HepG2 (cell line): ENCODE measurements at regions not wholly inside any gene's neighbourhood (a gene's known extent, or its start where the extent isn't known, plus 50 kb on each side); places are given as distances from the start of the nearest gene placed in this dataset.

ENCODE experiments used
- ATAC-seq: fragments of 200-7000 bp; cut with Tn5 transposase; 3 replicates; pipeline ENCODE4 v1.9.1; 2020; ENCODE audit warnings: mild to moderate bottlenecking, moderate library complexity
- BruUV-seq: library from RNA; stranded (reverse); fragments of 400-500 nt; replicated peaks from 2 replicates; lab custom pipeline; 2021; lab: Mats Ljungman, UMichigan
- CTCF ChIA-PET: fragments of 300-600 bp; formaldehyde crosslinking; extraction: SDS; loops from one replicate; lab custom pipeline; 2021; ENCODE audit warnings: low total read pairs, inconsistent platforms, low intra/inter-chr PET ratio; lab: Yijun Ruan, JAX
- POLR2A ChIA-PET: fragments of 350-600 bp; sonication (Branson Sonifier 250); formaldehyde crosslinking; loops from one replicate; lab custom pipeline; 2020; ENCODE audit warnings: antibody characterized with exemption, inconsistent platforms; lab: Yijun Ruan, JAX
- DNase-seq: peaks from one replicate; pipeline ENCODE4 v3.0.0-alpha.2; 2015; ENCODE audit warnings: low spot score
- FAIRE-seq: peaks from 3 replicates; lab custom pipeline; 2011; peaks lifted over from hg19 to GRCh38; lab: Jason Lieb, UNC
- H2AFZ ChIP-seq: one replicate; pipeline ENCODE4 v1.6.1; 2011; ENCODE audit warnings: low read length, inconsistent platforms
- H3K27ac ChIP-seq: fragments of 300-600 bp; 3 replicates; pipeline ENCODE4 v1.8.0; 2011; ENCODE audit warnings: mixed run types, mild to moderate bottlenecking, mixed read lengths, low read length, inconsistent platforms; ENCODE audit not compliant: insufficient read depth; ENCODE audit errors: extremely low read length
- H3K27me3 ChIP-seq, 2 experiments: fragments of 200-600 bp in 1 of 2; 2 replicates in 1 of 2; 3 replicates in 1 of 2; pipeline versions ENCODE4 v1.6.0 to v1.8.0; 2011; ENCODE audit warnings: low read length in 2 of 2, mild to moderate bottlenecking in 2 of 2, moderate library complexity in 2 of 2, inconsistent platforms in 1 of 2; ENCODE audit not compliant: insufficient read depth in 2 of 2, control insufficient read depth in 1 of 2
- H3K36me3 ChIP-seq, 2 experiments: fragments of 200-600 bp in 1 of 2; replicated peaks in 1 of 2; 2 replicates in 1 of 2; 3 replicates in 1 of 2; pipeline versions ENCODE4 v1.5.1 to v1.8.0; 2011; ENCODE audit warnings: low read length in 2 of 2, inconsistent platforms in 1 of 2; ENCODE audit not compliant: insufficient read depth in 2 of 2, control insufficient read depth in 1 of 2
- H3K4me1 ChIP-seq: 2 replicates; pipeline ENCODE4 v1.5.1; 2012; ENCODE audit warnings: low read length, inconsistent platforms; ENCODE audit not compliant: insufficient read depth
- H3K4me2 ChIP-seq: 2 replicates; pipeline ENCODE4 v1.6.0; 2011; ENCODE audit warnings: low read depth, low read length, inconsistent platforms
- H3K4me3 ChIP-seq, 3 experiments: fragments of 200-600 bp in 1 of 3; sonication (generic), shearing (Covaris generic) in 1 of 3; replicated peaks in 1 of 3; 2 replicates each; pipeline ENCODE4 v1.5.1; 2011 to 2016; ENCODE audit warnings: low read length in 3 of 3, inconsistent platforms in 2 of 3, low read depth in 2 of 3, mild to moderate bottlenecking in 2 of 3, control low read depth in 1 of 3, mixed read lengths in 1 of 3; ENCODE audit not compliant: insufficient read depth in 1 of 3
- H3K79me2 ChIP-seq: one replicate; pipeline ENCODE4 v1.6.1; 2011; ENCODE audit warnings: low read length, inconsistent platforms; ENCODE audit not compliant: insufficient read depth
- H3K9ac ChIP-seq: 2 replicates; pipeline ENCODE4 v1.6.0; 2011; ENCODE audit warnings: mild to moderate bottlenecking, low read depth, low read length, inconsistent platforms; ENCODE audit not compliant: insufficient read depth
- H3K9me3 ChIP-seq: 2 replicates; pipeline ENCODE4 v1.5.1; 2012; ENCODE audit warnings: mild to moderate bottlenecking, low read length
- H4K20me1 ChIP-seq: 2 replicates; pipeline ENCODE4 v1.6.0; 2011; ENCODE audit warnings: inconsistent platforms, mild to moderate bottlenecking, low read length, moderate library complexity; ENCODE audit not compliant: insufficient read depth
- HNRNPL ChIP-seq: fragments of 200-400 bp; formaldehyde crosslinking; IDR thresholded peaks from 2 replicates; pipeline ENCODE4 v1.6.1; 2017; ENCODE audit warnings: mild to moderate bottlenecking, low read depth, low read length
- NONO ChIP-seq, 2 experiments: fragments of 450-650 bp in 1 of 2; sonication (generic) in 1 of 2; formaldehyde crosslinking in 1 of 2; IDR thresholded peaks in 1 of 2; conservative IDR thresholded peaks in 1 of 2; 2 replicates each; pipeline versions ENCODE4 v1.6.1 to v1.8.0; 2017 to 2022; ENCODE audit warnings: mild to moderate bottlenecking in 1 of 2, missing genetic modification reagents in 1 of 2, moderate library complexity in 1 of 2
- PAF1 ChIP-seq: IDR thresholded peaks from 2 replicates; pipeline ENCODE4 v1.6.1; 2016; ENCODE audit warnings: missing genetic modification reagents, missing compliant biosample characterization
- ZNF557 ChIP-seq: sonication (generic); formaldehyde crosslinking; IDR thresholded peaks from 2 replicates; pipeline ENCODE4 v1.4.0; 2020; ENCODE audit warnings: missing genetic modification reagents
- ZNF563 ChIP-seq: sonication (generic); formaldehyde crosslinking; IDR thresholded peaks from 2 replicates; pipeline ENCODE4 v1.8.0; 2022; ENCODE audit warnings: mild to moderate bottlenecking, moderate library complexity, missing genetic modification reagents
- ZNF607 ChIP-seq: sonication (generic); formaldehyde crosslinking; IDR thresholded peaks from 2 replicates; pipeline ENCODE4 v1.5.1; 2020; ENCODE audit warnings: missing genetic modification reagents, mild to moderate bottlenecking, borderline replicate concordance
- WGBS: methylation state at CpG from one replicate; pipeline ENCODE4 v1.1.6; 2017; ENCODE audit warnings: low lambda C conversion rate; 5-methylcytosine and 5-hydroxymethylcytosine counted together
- in situ Hi-C: cut with HindIII; loops from 2 replicates; pipeline ENCODE4 v1.10.0; 2017; ENCODE audit warnings: low pct_unique_long_range_greater_than_20kb; ENCODE audit not compliant: extremely low pct_ligation_motif_present
- intact Hi-C: fragments of 100-400 bp; cut with micrococcal nuclease; formaldehyde crosslinking; loops from one replicate; pipeline ENCODE4 v1.10.0; 2022; ENCODE audit not compliant: unreplicated experiment
- TF ChIP-seq, protein P1 (sequence below): IDR thresholded peaks from 2 replicates; pipeline ENCODE4 v1.6.1; 2016; ENCODE audit warnings: mild to moderate bottlenecking, missing biosample characterization, missing genetic modification reagents
- TF ChIP-seq, protein P2 (sequence below): sonication (generic); formaldehyde crosslinking; IDR thresholded peaks from 2 replicates; pipeline ENCODE4 v1.4.0; 2020; ENCODE audit warnings: missing genetic modification reagents
- TF ChIP-seq, protein P3 (sequence below): sonication (generic); formaldehyde crosslinking; IDR thresholded peaks from 2 replicates; pipeline ENCODE4 v1.4.0; 2020; ENCODE audit warnings: missing genetic modification reagents, borderline replicate concordance
- TF ChIP-seq, protein P4 (sequence below): IDR thresholded peaks from 2 replicates; pipeline ENCODE4 v1.6.1; 2016; ENCODE audit warnings: low read depth

DNA sequence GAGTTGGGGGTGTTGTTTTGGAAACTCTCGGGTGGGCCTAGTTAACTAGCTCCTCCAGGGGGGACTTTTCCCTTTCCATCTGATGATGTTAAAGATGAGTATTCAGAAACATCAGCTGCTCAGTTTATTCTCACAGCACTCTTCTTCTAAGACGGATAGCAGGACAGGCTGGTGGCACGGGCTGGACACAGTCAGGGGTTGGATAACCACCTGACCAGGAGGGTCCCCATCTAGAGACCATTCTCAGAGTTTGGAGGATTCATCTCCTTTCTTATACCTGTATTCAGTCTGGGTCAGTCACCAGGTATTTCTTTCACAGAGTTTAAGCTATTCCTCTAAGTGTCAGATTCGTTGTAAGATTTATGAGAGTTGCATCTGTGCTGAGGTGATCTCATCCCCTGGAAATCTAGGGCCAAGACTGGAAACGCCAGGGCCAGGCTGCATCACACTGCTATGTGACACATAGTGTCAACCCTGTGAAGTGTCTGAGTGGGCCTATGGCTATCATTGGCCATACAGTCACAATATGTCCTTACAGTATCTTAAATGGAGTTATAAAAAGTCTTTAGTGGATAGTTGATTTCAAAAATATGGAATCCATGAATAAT is 111.7 kb downstream of the FAM50B start:
- Histone ChIP-seq H3K36me3 (no peaks in the 10 kb centered on the region), H3K4me2 (no peak overlapping the region), H2AFZ (no peak overlapping the region), H3K9me3 (no peaks in the 10 kb centered on the region), H3K9ac (no peak overlapping the region), H3K4me1 (peaks cover 27% of the 10 kb centered on the region), H3K27me3 (peaks cover 0 to 30% of the 10 kb centered on the region in 2 experiments; a peak in 3 of 5 replicates), H3K27ac (no peak overlapping the region), H3K79me2 (no peaks in the 10 kb centered on the region), H3K4me3 (no peak overlapping the region), H4K20me1 (no peaks in the 10 kb centered on the region)
- intact Hi-C loops = no loop called here
- TF ChIP-seq, protein P1, sequence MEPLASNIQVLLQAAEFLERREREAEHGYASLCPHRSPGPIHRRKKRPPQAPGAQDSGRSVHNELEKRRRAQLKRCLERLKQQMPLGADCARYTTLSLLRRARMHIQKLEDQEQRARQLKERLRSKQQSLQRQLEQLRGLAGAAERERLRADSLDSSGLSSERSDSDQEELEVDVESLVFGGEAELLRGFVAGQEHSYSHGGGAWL = no peak
- TF ChIP-seq, protein P2, sequence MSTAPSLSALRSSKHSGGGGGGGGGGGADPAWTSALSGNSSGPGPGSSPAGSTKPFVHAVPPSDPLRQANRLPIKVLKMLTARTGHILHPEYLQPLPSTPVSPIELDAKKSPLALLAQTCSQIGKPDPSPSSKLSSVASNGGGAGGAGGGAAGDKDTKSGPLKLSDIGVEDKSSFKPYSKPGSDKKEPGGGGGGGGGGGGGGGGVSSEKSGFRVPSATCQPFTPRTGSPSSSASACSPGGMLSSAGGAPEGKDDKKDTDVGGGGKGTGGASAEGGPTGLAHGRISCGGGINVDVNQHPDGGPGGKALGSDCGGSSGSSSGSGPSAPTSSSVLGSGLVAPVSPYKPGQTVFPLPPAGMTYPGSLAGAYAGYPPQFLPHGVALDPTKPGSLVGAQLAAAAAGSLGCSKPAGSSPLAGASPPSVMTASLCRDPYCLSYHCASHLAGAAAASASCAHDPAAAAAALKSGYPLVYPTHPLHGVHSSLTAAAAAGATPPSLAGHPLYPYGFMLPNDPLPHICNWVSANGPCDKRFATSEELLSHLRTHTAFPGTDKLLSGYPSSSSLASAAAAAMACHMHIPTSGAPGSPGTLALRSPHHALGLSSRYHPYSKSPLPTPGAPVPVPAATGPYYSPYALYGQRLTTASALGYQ = no peak
- TF ChIP-seq PAF1 (CRISPR knock-in tag) (no peak), ZNF563 (CRISPR knock-in tag) (no peak), NONO (IDR thresholded peaks at IDR 0.05) (no peak), NONO (CRISPR knock-in tag; conservative IDR thresholded peaks at IDR 0.05) (no peak), ZNF607 (CRISPR knock-in tag) (no peak), HNRNPL (no peak), ZNF557 (CRISPR knock-in tag) (no peak)
- TF ChIP-seq, protein P3, sequence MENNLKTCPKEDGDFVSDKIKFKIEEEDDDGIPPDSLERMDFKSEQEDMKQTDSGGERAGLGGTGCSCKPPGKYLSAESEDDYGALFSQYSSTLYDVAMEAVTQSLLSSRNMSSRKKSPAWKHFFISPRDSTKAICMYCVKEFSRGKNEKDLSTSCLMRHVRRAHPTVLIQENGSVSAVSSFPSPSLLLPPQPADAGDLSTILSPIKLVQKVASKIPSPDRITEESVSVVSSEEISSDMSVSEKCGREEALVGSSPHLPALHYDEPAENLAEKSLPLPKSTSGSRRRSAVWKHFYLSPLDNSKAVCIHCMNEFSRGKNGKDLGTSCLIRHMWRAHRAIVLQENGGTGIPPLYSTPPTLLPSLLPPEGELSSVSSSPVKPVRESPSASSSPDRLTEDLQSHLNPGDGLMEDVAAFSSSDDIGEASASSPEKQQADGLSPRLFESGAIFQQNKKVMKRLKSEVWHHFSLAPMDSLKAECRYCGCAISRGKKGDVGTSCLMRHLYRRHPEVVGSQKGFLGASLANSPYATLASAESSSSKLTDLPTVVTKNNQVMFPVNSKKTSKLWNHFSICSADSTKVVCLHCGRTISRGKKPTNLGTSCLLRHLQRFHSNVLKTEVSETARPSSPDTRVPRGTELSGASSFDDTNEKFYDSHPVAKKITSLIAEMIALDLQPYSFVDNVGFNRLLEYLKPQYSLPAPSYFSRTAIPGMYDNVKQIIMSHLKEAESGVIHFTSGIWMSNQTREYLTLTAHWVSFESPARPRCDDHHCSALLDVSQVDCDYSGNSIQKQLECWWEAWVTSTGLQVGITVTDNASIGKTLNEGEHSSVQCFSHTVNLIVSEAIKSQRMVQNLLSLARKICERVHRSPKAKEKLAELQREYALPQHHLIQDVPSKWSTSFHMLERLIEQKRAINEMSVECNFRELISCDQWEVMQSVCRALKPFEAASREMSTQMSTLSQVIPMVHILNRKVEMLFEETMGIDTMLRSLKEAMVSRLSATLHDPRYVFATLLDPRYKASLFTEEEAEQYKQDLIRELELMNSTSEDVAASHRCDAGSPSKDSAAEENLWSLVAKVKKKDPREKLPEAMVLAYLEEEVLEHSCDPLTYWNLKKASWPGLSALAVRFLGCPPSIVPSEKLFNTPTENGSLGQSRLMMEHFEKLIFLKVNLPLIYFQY (CRISPR knock-in tag) = no peak
- TF ChIP-seq, protein P4, sequence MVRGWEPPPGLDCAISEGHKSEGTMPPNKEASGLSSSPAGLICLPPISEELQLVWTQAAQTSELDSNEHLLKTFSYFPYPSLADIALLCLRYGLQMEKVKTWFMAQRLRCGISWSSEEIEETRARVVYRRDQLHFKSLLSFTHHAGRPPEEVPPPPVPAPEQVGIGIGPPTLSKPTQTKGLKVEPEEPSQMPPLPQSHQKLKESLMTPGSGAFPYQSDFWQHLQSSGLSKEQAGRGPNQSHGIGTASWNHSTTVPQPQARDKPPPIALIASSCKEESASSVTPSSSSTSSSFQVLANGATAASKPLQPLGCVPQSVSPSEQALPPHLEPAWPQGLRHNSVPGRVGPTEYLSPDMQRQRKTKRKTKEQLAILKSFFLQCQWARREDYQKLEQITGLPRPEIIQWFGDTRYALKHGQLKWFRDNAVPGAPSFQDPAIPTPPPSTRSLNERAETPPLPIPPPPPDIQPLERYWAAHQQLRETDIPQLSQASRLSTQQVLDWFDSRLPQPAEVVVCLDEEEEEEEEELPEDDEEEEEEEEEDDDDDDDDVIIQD (CRISPR knock-in tag) = no peak
- no TSS peak for BruUV-seq
- no peak for DNase-seq
- WGBS = 19% methylated on average over 5 of the region's 5 CpGs
- in situ Hi-C loops = no loop called here
- no peak for ATAC-seq
- CTCF ChIA-PET = no interaction called here
- POLR2A ChIA-PET = no interaction called here
- FAIRE-seq = no peak
